Pancreas (tissue), 10 donors: ENCODE measurements at regions not wholly inside any gene's neighbourhood (a gene's known extent, or its start where the extent isn't known, plus 50 kb on each side); places are given as distances from the start of the nearest gene placed in this dataset.

ENCODE experiments used
- ATAC-seq, 4 donors: fragments of 200-7000 bp; cut with Tn5 transposase; one replicate each; pipeline versions ENCODE4 v1.8.0 to v1.9.1; 2020; ENCODE audit warnings: mild to moderate bottlenecking in 4 of 4, moderate library complexity in 4 of 4
- DNase-seq, 6 donors: peaks; one replicate each; pipeline ENCODE4 v3.0.0-alpha.2; 2020
- FAIRE-seq: peaks from 2 replicates; lab custom pipeline; 2012; peaks lifted over from hg19 to GRCh38; lab: Jason Lieb, UNC
- H3K27ac ChIP-seq, 4 donors: fragments of 200-600 bp; sonication (generic); 1 replicate in 3 of 4; 2 replicates in 1 of 4; pipeline versions ENCODE4 v1.5.0 to v1.8.0; 2020
- H3K27me3 ChIP-seq, 4 donors: fragments of 200-600 bp; one replicate each; pipeline ENCODE4 v1.8.0; 2021
- H3K36me3 ChIP-seq, 3 donors: fragments of 200-600 bp; sonication (generic) in 1 of 3; one replicate each; pipeline versions ENCODE4 v1.5.0 to v1.8.0; 2020 to 2021
- H3K4me1 ChIP-seq, 3 donors: fragments of 200-600 bp; one replicate each; pipeline ENCODE4 v1.8.0; 2021
- H3K4me3 ChIP-seq, 4 donors: fragments of 200-600 bp; sonication (generic) in 2 of 4; one replicate each; pipeline versions ENCODE4 v1.5.0 to v1.8.0; 2020 to 2021
- H3K9me3 ChIP-seq, 4 donors: fragments of 200-600 bp; one replicate each; pipeline ENCODE4 v1.8.0; 2021
- CTCF ChIP-seq, 4 donors: fragments of 200-600 bp; sonication (generic) in 3 of 4; IDR thresholded peaks; one replicate each; pipeline versions ENCODE4 v1.5.0 to v1.8.0; 2021; ENCODE audit warnings: antibody characterized with exemption in 4 of 4
- WGBS, 2 donors: extraction: QIAGEN DNeasy Blood & Tissue Kit; methylation state at CpG; one replicate each; pipeline ENCODE4 v1.1.7; 2013; 5-methylcytosine and 5-hydroxymethylcytosine counted together
- intact Hi-C, 3 donors: fragments of 100-400 bp; cut with DNase I; formaldehyde crosslinking; loops; one replicate each; pipeline versions ENCODE4 v1.11.1 to v1.14.2; 2022
- donor health status: healthy with polysubstance abuse.
- donor health status: DM: no; HTN: no; CAD: no; lungs with moderate emphysema.
- donor health status: DM: no; HTN: no; CAD: no.
- donor health status: control.
- donor health status: control.
- donor health status: Bipolar disorder and iron deficiency.
- donor health status: DM: yes; HTN: yes; CAD: no.
- donor health status: DM: no; HTN: no; CAD: no.
- donor health status: DM: no; HTN: no; CAD: no.
- donor health status: DM: yes; HTN: yes; CAD: no.

GRCh38 chr13:29921542-29921941 is 71.1 kb upstream of the UBL3 start:
- Histone ChIP-seq H3K4me1 (peaks cover 33 to 37% (median 34%) of the 10 kb centered on the region in 3 donors), H3K36me3 (no peaks in the 10 kb centered on the region), H3K9me3 (no peaks in the 10 kb centered on the region), H3K27ac (no peak overlapping the region), H3K4me3 (no peak overlapping the region), H3K27me3 (no peaks in the 10 kb centered on the region)
- FAIRE-seq, result no peak
- no peak for ATAC-seq
- TF ChIP-seq CTCF (IDR thresholded peaks at IDR 0.05), result no peak
- intact Hi-C loops, result no loop called here
- WGBS, 2 donors, result 83 to 92% methylated on average over 6 of the region's 6 CpGs
- no peak for DNase-seq

DNA sequence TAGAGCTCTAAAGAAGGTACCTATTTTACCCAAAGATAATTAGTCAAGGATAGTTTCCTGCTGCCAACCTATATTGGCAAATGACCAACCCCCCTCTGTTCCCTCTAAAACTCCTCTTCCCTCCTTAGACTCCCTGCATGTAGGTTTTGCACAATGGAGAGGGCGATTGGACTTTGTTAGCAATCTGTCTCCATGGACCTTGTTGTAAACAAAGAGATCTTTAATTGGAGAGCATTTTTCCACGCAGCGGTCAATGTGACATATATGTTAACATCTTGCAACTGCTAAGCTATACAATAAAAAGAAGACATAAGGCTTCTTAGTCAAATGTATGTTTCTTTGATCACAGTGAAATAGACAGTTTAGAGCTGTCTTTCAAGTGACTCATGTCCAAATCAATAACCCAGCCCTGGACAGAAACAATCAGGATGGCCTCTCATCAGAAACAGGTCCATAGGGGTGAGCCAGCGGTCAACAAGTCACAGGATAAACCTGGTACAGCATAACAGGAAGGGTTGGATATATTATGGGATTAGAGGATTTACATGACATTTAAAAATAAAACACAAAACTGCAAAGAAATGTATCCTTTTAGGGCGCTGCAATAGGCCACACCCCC is 69.7 kb upstream of the UBL3 start:
- Histone ChIP-seq H3K9me3 (no peaks in the 10 kb centered on the region), H3K36me3 (no peaks in the 10 kb centered on the region), H3K4me1 (peaks cover 22 to 28% (median 26%) of the 10 kb centered on the region in 3 donors), H3K27me3 (no peaks in the 10 kb centered on the region), H3K27ac (no peak overlapping the region), H3K4me3 (no peak overlapping the region)
- 61 to 74% methylated on average over 5 of the region's 5 CpGs for WGBS, 2 donors
- no peak for TF ChIP-seq CTCF (IDR thresholded peaks at IDR 0.05)
- DNase-seq (no peak), ATAC-seq (no peak), FAIRE-seq (no peak)
- intact Hi-C loops, result no loop called here

- no peaks in the 10 kb centered on the region for H3K27me3 ChIP-seq
- no peaks in the 10 kb centered on the region for H3K9me3 ChIP-seq
- DNase-seq (peak in 3 of 6 donors; percentile 34 to 60 (median 46)), FAIRE-seq (no peak), ATAC-seq (peak; percentile 55 to 83 (median 74))
- peak overlapping the region in 2 of 4 donors; percentile 53 to 56 for H3K27ac ChIP-seq
- H3K4me3 ChIP-seq, result no peak overlapping the region
- no peaks in the 10 kb centered on the region for H3K36me3 ChIP-seq
- no peak for TF ChIP-seq CTCF (IDR thresholded peaks at IDR 0.05)
- peaks cover 11 to 17% (median 16%) of the 10 kb centered on the region in 3 donors for H3K4me1 ChIP-seq
- WGBS, 2 donors, result 23% methylated on average over 4 of the region's 4 CpGs
- intact Hi-C loops, result no loop called here
These were observed 68.4 kb upstream of the UBL3 start for GRCh38 chr13:29918845-29919244.

- no peak for FAIRE-seq
- intact Hi-C loops, result no loop called here
- 85 to 91% methylated on average over 3 of the region's 3 CpGs for WGBS, 2 donors
These were observed 67.2 kb upstream of the UBL3 start for GRCh38 chr13:29917650-29918049.

More at GRCh38 chr13:29917650-29918049, 67.2 kb upstream of the UBL3 start:
- no peaks in the 10 kb centered on the region for H3K27me3 ChIP-seq
- DNase-seq (no peak), ATAC-seq (no peak)
- H3K4me1 ChIP-seq, result peaks cover 0 to 5% (median 5%) of the 10 kb centered on the region in 3 donors
- H3K9me3 ChIP-seq, result no peaks in the 10 kb centered on the region
- H3K36me3 ChIP-seq, result no peaks in the 10 kb centered on the region
- no peak overlapping the region for H3K27ac ChIP-seq
- no peak for TF ChIP-seq CTCF (IDR thresholded peaks at IDR 0.05)
- H3K4me3 ChIP-seq, result no peak overlapping the region
